Heart left ventricle (tissue), 16 donors: ENCODE measurements at regions not wholly inside any gene's neighbourhood (a gene's known extent, or its start where the extent isn't known, plus 50 kb on each side); places are given as distances from the start of the nearest gene placed in this dataset.

Experiments used
- ATAC-seq, 4 donors: fragments of 200-7000 bp; cut with Tn5 transposase; one replicate each; pipeline ENCODE4 v1.9.1; 2020 to 2022; ENCODE audit warnings: moderate library complexity in 4 of 4, mild to moderate bottlenecking in 3 of 4, moderate number of reproducible peaks in 1 of 4
- DNase-seq, 5 donors: peaks; one replicate each; pipeline ENCODE4 v3.0.0-alpha.2; 2020
- H3K27ac ChIP-seq, 12 donors: fragments of 200-600 bp; sonication (generic) in 4 of 12; one replicate each; pipeline versions ENCODE4 v1.5.0 to v1.8.0; 2016 to 2022; ENCODE audit warnings: mild to moderate bottlenecking in 2 of 12
- H3K27me3 ChIP-seq, 9 donors: fragments of 200-600 bp; sonication (generic) in 2 of 9; one replicate each; pipeline versions ENCODE4 v1.5.1 to v1.8.0; 2016 to 2022; ENCODE audit warnings: mild to moderate bottlenecking in 3 of 9
- H3K36me3 ChIP-seq, 9 donors: fragments of 200-600 bp; sonication (generic) in 2 of 9; one replicate each; pipeline versions ENCODE4 v1.5.0 to v1.8.0; 2018 to 2022; ENCODE audit warnings: mild to moderate bottlenecking in 2 of 9
- H3K4me1 ChIP-seq, 12 donors: fragments of 200-600 bp; sonication (generic) in 4 of 12; one replicate each; pipeline versions ENCODE4 v1.5.0 to v1.8.0; 2016 to 2022; ENCODE audit warnings: mild to moderate bottlenecking in 3 of 12
- H3K4me3 ChIP-seq, 12 donors: fragments of 200-600 bp; sonication (generic) in 4 of 12; one replicate each; pipeline versions ENCODE4 v1.5.0 to v1.8.0; 2017 to 2022; ENCODE audit warnings: mild to moderate bottlenecking in 9 of 12, moderate library complexity in 4 of 12
- H3K9me3 ChIP-seq, 12 donors: fragments of 200-600 bp; sonication (generic) in 4 of 12; one replicate each; pipeline versions ENCODE4 v1.5.0 to v1.8.0; 2016 to 2022; ENCODE audit warnings: mild to moderate bottlenecking in 1 of 12
- POLR2A ChIP-seq, 2 donors: fragments of 450-650 bp; IDR thresholded peaks; one replicate each; pipeline ENCODE4 v1.6.1; 2017; ENCODE audit warnings: antibody characterized with exemption in 2 of 2, mild to moderate bottlenecking in 2 of 2, moderate library complexity in 2 of 2
- WGBS, 4 donors: extraction: QIAGEN DNeasy Blood & Tissue Kit in 2 of 4; methylation state at CpG; one replicate each; pipeline versions ENCODE4 v1.1.5 to v1.1.7; 2013 to 2018; 5-methylcytosine and 5-hydroxymethylcytosine counted together
- intact Hi-C, 10 donors: fragments of 100-400 bp; cut with DNase I; formaldehyde crosslinking; loops; one replicate each; pipeline versions ENCODE4 v1.11.1 to v1.14.2; 2022
- TF ChIP-seq, protein P1 (sequence below), 12 donors: fragments of 200-600 bp; sonication (generic) in 4 of 12; IDR thresholded peaks; one replicate each; pipeline versions ENCODE4 v1.5.0 to v1.8.0; 2018 to 2022; ENCODE audit warnings: antibody characterized with exemption in 12 of 12, mild to moderate bottlenecking in 5 of 12
- donor health status: ischemic (EF 13 %, LVEDD 7.1; RV severe dilation, severe dysfunction).
- donor health status: healthy with polysubstance abuse.
- donor health status: DM: no; HTN: yes; CAD: no.
- donor health status: DM: no; HTN: no; CAD: no.
- donor health status: ischemic (EF 25% LVEDD 6.9; RV normal size, moderate dysfunction).
- donor health status: ischemic (EF 25% LVEDD 5.7; RV mildly dilated, moderate dysfunction).
- donor health status: healthy.
- donor health status: DM: yes; HTN: yes; CAD: no.
- donor health status: ischemic (EF 35%, LVEDD 5.7; RV mildly dilated, moderate dysfunction).
- donor health status: nonischemic (EF 11% LVEDD 7.7; RV severe dilation, severe dysfunction).
- donor health status: DM: yes; HTN: yes; CAD: no.
- donor health status: PGD.
- donor health status: ischemic (EF 29% LVEDD 5.4; RV normal size, mild dysfunction).
- donor health status: nonischemic (EF 23%, LVEDD 6.1; RV moderate dilation, normal function).

DNA sequence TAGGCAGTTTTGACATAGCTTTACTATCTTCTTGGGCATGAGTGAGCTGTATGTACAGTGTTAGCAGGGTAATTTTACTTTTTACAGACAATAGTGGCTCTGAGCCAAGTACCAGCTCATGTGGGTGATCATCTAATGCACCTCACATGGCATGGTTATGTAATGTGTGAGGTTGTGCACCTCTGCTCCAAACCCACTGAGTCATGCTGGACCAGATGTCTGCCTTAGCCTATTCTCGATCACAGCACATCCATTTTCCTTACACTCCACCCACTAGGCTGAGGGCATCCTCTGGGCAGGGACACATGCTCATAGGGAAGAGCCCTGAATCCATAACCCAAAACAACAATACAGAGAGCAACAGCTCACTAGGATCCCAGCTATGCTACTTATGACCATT lies 71.6 kb upstream of the FBXL4 start:
- H3K4me1 ChIP-seq = no peaks in the 10 kb centered on the region
- no peaks in the 10 kb centered on the region for H3K36me3 ChIP-seq
- WGBS, 4 donors = 77 to 91% (median 84%) methylated on average over 1 of the region's 1 CpG
- H3K4me3 ChIP-seq = no peak overlapping the region
- TF ChIP-seq, protein P1, sequence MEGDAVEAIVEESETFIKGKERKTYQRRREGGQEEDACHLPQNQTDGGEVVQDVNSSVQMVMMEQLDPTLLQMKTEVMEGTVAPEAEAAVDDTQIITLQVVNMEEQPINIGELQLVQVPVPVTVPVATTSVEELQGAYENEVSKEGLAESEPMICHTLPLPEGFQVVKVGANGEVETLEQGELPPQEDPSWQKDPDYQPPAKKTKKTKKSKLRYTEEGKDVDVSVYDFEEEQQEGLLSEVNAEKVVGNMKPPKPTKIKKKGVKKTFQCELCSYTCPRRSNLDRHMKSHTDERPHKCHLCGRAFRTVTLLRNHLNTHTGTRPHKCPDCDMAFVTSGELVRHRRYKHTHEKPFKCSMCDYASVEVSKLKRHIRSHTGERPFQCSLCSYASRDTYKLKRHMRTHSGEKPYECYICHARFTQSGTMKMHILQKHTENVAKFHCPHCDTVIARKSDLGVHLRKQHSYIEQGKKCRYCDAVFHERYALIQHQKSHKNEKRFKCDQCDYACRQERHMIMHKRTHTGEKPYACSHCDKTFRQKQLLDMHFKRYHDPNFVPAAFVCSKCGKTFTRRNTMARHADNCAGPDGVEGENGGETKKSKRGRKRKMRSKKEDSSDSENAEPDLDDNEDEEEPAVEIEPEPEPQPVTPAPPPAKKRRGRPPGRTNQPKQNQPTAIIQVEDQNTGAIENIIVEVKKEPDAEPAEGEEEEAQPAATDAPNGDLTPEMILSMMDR (IDR thresholded peaks at IDR 0.05) = no peak
- intact Hi-C loops = no loop called here
- ATAC-seq = no peak
- no peaks in the 10 kb centered on the region for H3K27me3 ChIP-seq
- no peak for DNase-seq
- no peaks in the 10 kb centered on the region for H3K9me3 ChIP-seq
- no peak overlapping the region for H3K27ac ChIP-seq

DNA sequence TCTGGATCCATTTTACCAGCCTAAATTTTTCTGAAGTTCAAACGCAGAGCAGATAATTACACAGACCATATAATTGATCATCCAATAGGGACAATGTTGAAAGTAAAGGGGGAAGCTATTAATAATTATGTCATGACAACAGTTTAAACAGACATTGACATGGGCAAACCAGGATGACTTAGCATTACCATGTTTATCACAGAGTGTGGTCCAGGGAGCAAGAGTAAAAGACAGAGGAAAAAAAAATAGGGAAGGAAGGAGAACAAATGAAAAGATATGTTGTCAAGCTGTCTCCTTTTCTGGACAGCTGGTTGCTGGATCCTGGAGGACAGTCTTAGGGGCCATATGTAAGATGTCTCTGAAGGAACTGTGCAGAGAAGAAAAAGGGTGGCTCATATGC lies 69.4 kb upstream of the FBXL4 start:
- ATAC-seq = no peak
- Histone ChIP-seq H3K4me3 (no peak overlapping the region), H3K36me3 (no peaks in the 10 kb centered on the region), H3K9me3 (no peaks in the 10 kb centered on the region), H3K27me3 (no peaks in the 10 kb centered on the region), H3K4me1 (no peaks in the 10 kb centered on the region), H3K27ac (no peak overlapping the region)
- no peak for TF ChIP-seq POLR2A (IDR thresholded peaks at IDR 0.05)
- TF ChIP-seq, protein P1 (IDR thresholded peaks at IDR 0.05) = no peak
- no peak for DNase-seq
- 67 to 85% (median 72%) methylated on average over 1 of the region's 1 CpG for WGBS, 4 donors
- intact Hi-C loops = no loop called here

- no peak for DNase-seq
- intact Hi-C loops = no loop called here
- TF ChIP-seq, protein P1 (IDR thresholded peaks at IDR 0.05) = no peak
- TF ChIP-seq POLR2A (IDR thresholded peaks at IDR 0.05) = no peak
- Histone ChIP-seq H3K27ac (no peak overlapping the region), H3K4me1 (no peaks in the 10 kb centered on the region), H3K9me3 (no peaks in the 10 kb centered on the region), H3K27me3 (no peaks in the 10 kb centered on the region), H3K36me3 (no peaks in the 10 kb centered on the region), H3K4me3 (no peak overlapping the region)
- ATAC-seq = no peak
- 59 to 72% (median 68%) methylated on average over 1 of the region's 1 CpG for WGBS, 4 donors
Observed at GRCh38 chr6:99016355-99016754, 68.6 kb upstream of the FBXL4 start.

GRCh38 chr6:99014061-99014460 lies 66.3 kb upstream of the FBXL4 start:
- DNase-seq (no peak), ATAC-seq (no peak)
- H3K9me3 ChIP-seq = no peaks in the 10 kb centered on the region
- no peak overlapping the region for H3K27ac ChIP-seq
- intact Hi-C loops = no loop called here
- WGBS, 4 donors = 36 to 58% (median 40%) methylated on average over 1 of the region's 1 CpG
- TF ChIP-seq POLR2A (IDR thresholded peaks at IDR 0.05) = no peak
- TF ChIP-seq, protein P1 (IDR thresholded peaks at IDR 0.05) = no peak
- no peak overlapping the region for H3K4me3 ChIP-seq
- H3K4me1 ChIP-seq = no peaks in the 10 kb centered on the region
- H3K36me3 ChIP-seq = no peaks in the 10 kb centered on the region
- H3K27me3 ChIP-seq = no peaks in the 10 kb centered on the region
